Coronary artery (tissue), 2 donors: ENCODE measurements at regions not wholly inside any gene's neighbourhood (a gene's known extent, or its start where the extent isn't known, plus 50 kb on each side); places are given as distances from the start of the nearest gene placed in this dataset.

Experiments used
- DNase-seq: peaks from one replicate; pipeline ENCODE4 v3.0.0-alpha.2; 2017; ENCODE audit warnings: low spot score
- H3K27ac ChIP-seq, 2 donors: fragments of 200-600 bp; sonication (generic); one replicate each; pipeline ENCODE4 v1.5.1; 2016 to 2019
- H3K4me3 ChIP-seq: fragments of 200-600 bp; sonication (generic); 2 replicates; pipeline ENCODE4 v1.5.1; 2016; ENCODE audit warnings: mild to moderate bottlenecking, moderate library complexity
- CTCF ChIP-seq: fragments of 200-600 bp; sonication (generic); IDR thresholded peaks from one replicate; pipeline ENCODE4 v1.5.1; 2019; ENCODE audit warnings: antibody characterized with exemption

GRCh38 chr3:43175541-43175940, 69.7 kb upstream of the POMGNT2 start:
- Histone ChIP-seq H3K27ac (no peak overlapping the region), H3K4me3 (no peak overlapping the region)
- DNase-seq, result no peak
- no peak for TF ChIP-seq CTCF

GRCh38 chr3:43173949-43174348, 68.1 kb upstream of the POMGNT2 start:
- TF ChIP-seq CTCF, result no peak
- Histone ChIP-seq H3K27ac (no peak overlapping the region), H3K4me3 (no peak overlapping the region)
- DNase-seq, result no peak

- H3K27ac ChIP-seq, result no peak overlapping the region
- no peak overlapping the region for H3K4me3 ChIP-seq
- TF ChIP-seq CTCF, result no peak
- DNase-seq, result no peak
Measured at GRCh38 chr3:43171748-43172147, 65.9 kb upstream of the POMGNT2 start.

- no peak overlapping the region for H3K4me3 ChIP-seq
- DNase-seq, result no peak
- TF ChIP-seq CTCF, result no peak
- no peak overlapping the region for H3K27ac ChIP-seq
Measured at GRCh38 chr3:43170553-43170952, 64.7 kb upstream of the POMGNT2 start.

- Histone ChIP-seq H3K4me3 (no peak overlapping the region), H3K27ac (no peak overlapping the region)
- TF ChIP-seq CTCF, result no peak
- no peak for DNase-seq
Measured at GRCh38 chr3:43169987-43170386, 64.1 kb upstream of the POMGNT2 start.

DNA sequence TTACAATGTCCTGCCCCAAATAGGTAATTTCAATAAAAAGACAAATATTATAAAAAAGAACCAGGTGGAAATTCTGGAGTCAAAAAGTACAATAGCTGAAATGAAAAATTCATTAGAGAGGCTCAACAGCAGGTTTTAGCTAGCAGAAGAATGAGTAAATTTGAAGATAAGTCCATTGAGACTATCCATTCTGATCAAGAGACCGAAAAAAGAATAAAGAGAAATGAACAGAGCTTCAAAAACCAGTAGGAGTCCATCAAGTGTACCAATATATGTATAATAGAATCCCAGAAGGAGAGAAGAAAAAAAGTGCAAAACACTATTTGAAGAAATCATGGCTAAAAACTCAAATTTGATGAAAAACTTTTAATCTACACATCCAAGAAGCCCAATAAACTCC, 60.5 kb upstream of the POMGNT2 start:
- no peak overlapping the region for H3K27ac ChIP-seq
- DNase-seq, result no peak
- TF ChIP-seq CTCF, result no peak
- no peak overlapping the region for H3K4me3 ChIP-seq

- Histone ChIP-seq H3K4me3 (no peak overlapping the region), H3K27ac (no peak overlapping the region)
- DNase-seq, result no peak
- no peak for TF ChIP-seq CTCF
Measured at GRCh38 chr3:43165786-43166185, 59.9 kb upstream of the POMGNT2 start.
